AG09319 (cell line): ENCODE measurements at regions not wholly inside any gene's neighbourhood (a gene's known extent, or its start where the extent isn't known, plus 50 kb on each side); places are given as distances from the start of the nearest gene placed in this dataset.

Source experiments
- DNase-seq: peaks from one replicate; pipeline ENCODE4 v3.0.0-alpha.2; 2010; ENCODE audit warnings: low read depth; ENCODE audit errors: extremely low read depth
- CTCF ChIP-seq: IDR thresholded peaks from 2 replicates; pipeline ENCODE4 v1.5.1; 2011; ENCODE audit warnings: low read depth, mild to moderate bottlenecking, inconsistent platforms, low read length, moderate library complexity

GRCh38 chr6:87794922-87795885 lies 93.2 kb upstream of the AKIRIN2 start:
- no peak for TF ChIP-seq CTCF
- no peak for DNase-seq

- no peak for DNase-seq
- no peak for TF ChIP-seq CTCF
These were observed 91.3 kb upstream of the AKIRIN2 start for GRCh38 chr6:87793315-87793714.

- DNase-seq, result no peak
- TF ChIP-seq CTCF, result no peak
These were observed 89.9 kb upstream of the AKIRIN2 start for GRCh38 chr6:87791982-87792381.

GRCh38 chr6:87791485-87791884 lies 89.5 kb upstream of the AKIRIN2 start:
- DNase-seq, result no peak
- TF ChIP-seq CTCF, result no peak

GRCh38 chr6:87791029-87791428 lies 89.0 kb upstream of the AKIRIN2 start:
- TF ChIP-seq CTCF, result no peak
- no peak for DNase-seq

GRCh38 chr6:87789900-87790290 lies 87.9 kb upstream of the AKIRIN2 start:
- no peak for TF ChIP-seq CTCF
- no peak for DNase-seq

GRCh38 chr6:87789198-87789899 lies 87.3 kb upstream of the AKIRIN2 start:
- TF ChIP-seq CTCF, result no peak
- DNase-seq, result no peak
